Chondrocyte (in vitro differentiated cells): ENCODE measurements at regions not wholly inside any gene's neighbourhood (a gene's known extent, or its start where the extent isn't known, plus 50 kb on each side); places are given as distances from the start of the nearest gene placed in this dataset.
A peak's percentile ranks its signal among the peaks of the same experiment; 100 is the strongest.

Experiments used
- DNase-seq: peaks from one replicate; pipeline ENCODE4 v3.0.0; 2021; ENCODE audit warnings: mixed read lengths, low spot score
- H3K27ac Mint-ChIP-seq: one replicate; pipeline ENCODE4 v1.8.0; 2021; ENCODE audit warnings: mild to moderate bottlenecking, moderate library complexity, mixed read lengths; ENCODE audit not compliant: unreplicated experiment
- H3K27me3 Mint-ChIP-seq: 2 replicates; pipeline ENCODE4 v1.8.0; 2021; ENCODE audit warnings: low read depth, mixed read lengths
- H3K36me3 Mint-ChIP-seq: 2 replicates; pipeline ENCODE4 v1.8.0; 2021; ENCODE audit warnings: low read depth, mixed read lengths
- H3K4me1 Mint-ChIP-seq: 2 replicates; pipeline ENCODE4 v1.8.0; 2021; ENCODE audit warnings: low read depth, mild to moderate bottlenecking, mixed read lengths
- H3K4me3 Mint-ChIP-seq: one replicate; pipeline ENCODE4 v1.8.0; 2021; ENCODE audit warnings: mild to moderate bottlenecking, moderate library complexity, mixed read lengths; ENCODE audit not compliant: unreplicated experiment
- H3K9me3 Mint-ChIP-seq: 2 replicates; pipeline ENCODE4 v1.8.0; 2021; ENCODE audit warnings: low read depth, mixed read lengths
- CTCF ChIP-seq: fragments of 200-600 bp; sonication (generic); IDR thresholded peaks from 2 replicates; pipeline ENCODE4 v1.5.0; 2021; ENCODE audit warnings: antibody characterized with exemption, mild to moderate bottlenecking, moderate library complexity

GRCh38 chr1:22279735-22280134 lies 136.8 kb upstream of the WNT4 start:
- Mint-ChIP-seq H3K4me1 (no peaks in the 10 kb centered on the region), H3K27ac (no peak overlapping the region), H3K27me3 (peaks cover 40% of the 10 kb centered on the region), H3K4me3 (no peak overlapping the region), H3K9me3 (peaks cover 6% of the 10 kb centered on the region), H3K36me3 (no peaks in the 10 kb centered on the region)
- DNase-seq, result no peak
- TF ChIP-seq CTCF, result no peak

- Mint-ChIP-seq H3K27ac (no peak overlapping the region), H3K4me3 (no peak overlapping the region), H3K4me1 (no peaks in the 10 kb centered on the region), H3K9me3 (peaks cover 6% of the 10 kb centered on the region), H3K36me3 (no peaks in the 10 kb centered on the region), H3K27me3 (peaks cover 39% of the 10 kb centered on the region)
- peak; percentile 34 for DNase-seq
- TF ChIP-seq CTCF, result no peak
Measured at GRCh38 chr1:22280526-22280925, 137.6 kb upstream of the WNT4 start.

- no peak for TF ChIP-seq CTCF
- H3K27ac Mint-ChIP-seq, result no peak overlapping the region
- H3K9me3 Mint-ChIP-seq, result peaks cover 6% of the 10 kb centered on the region
- DNase-seq, result peak; percentile 43
- H3K36me3 Mint-ChIP-seq, result no peaks in the 10 kb centered on the region
- no peaks in the 10 kb centered on the region for H3K4me1 Mint-ChIP-seq
- peaks cover 39% of the 10 kb centered on the region for H3K27me3 Mint-ChIP-seq
- no peak overlapping the region for H3K4me3 Mint-ChIP-seq
Measured at GRCh38 chr1:22281521-22282363, 138.8 kb upstream of the WNT4 start.

- peaks cover 6% of the 10 kb centered on the region for H3K9me3 Mint-ChIP-seq
- no peaks in the 10 kb centered on the region for H3K4me1 Mint-ChIP-seq
- H3K4me3 Mint-ChIP-seq, result no peak overlapping the region
- no peaks in the 10 kb centered on the region for H3K36me3 Mint-ChIP-seq
- TF ChIP-seq CTCF, result no peak
- H3K27me3 Mint-ChIP-seq, result peaks cover 37% of the 10 kb centered on the region
- no peak overlapping the region for H3K27ac Mint-ChIP-seq
- no peak for DNase-seq
Measured at GRCh38 chr1:22282364-22282995, 139.6 kb upstream of the WNT4 start.

GRCh38 chr1:22283596-22283995 lies 140.7 kb upstream of the WNT4 start:
- Mint-ChIP-seq H3K27me3 (peaks cover 26% of the 10 kb centered on the region), H3K27ac (no peak overlapping the region), H3K36me3 (no peaks in the 10 kb centered on the region), H3K4me3 (no peak overlapping the region), H3K9me3 (peaks cover 6% of the 10 kb centered on the region), H3K4me1 (no peaks in the 10 kb centered on the region)
- DNase-seq, result no peak
- no peak for TF ChIP-seq CTCF
